HG03565 (cell line): ENCODE measurements at regions not wholly inside any gene's neighbourhood (a gene's known extent, or its start where the extent isn't known, plus 50 kb on each side); places are given as distances from the start of the nearest gene placed in this dataset.

Source experiments
- ATAC-seq: cut with Tn5 transposase; IDR thresholded peaks from one replicate; pipeline ENCODE4 v1.9.1; 2021; ENCODE audit warnings: mild to moderate bottlenecking, moderate library complexity; ENCODE audit not compliant: unreplicated experiment

- no peak for ATAC-seq
These were observed 66.6 kb upstream of the B3GAT1 start for GRCh38 chr11:134478611-134479010.

GRCh38 chr11:134478176-134478575 lies 66.1 kb upstream of the B3GAT1 start:
- ATAC-seq: no peak

GRCh38 chr11:134477486-134477885 lies 65.4 kb upstream of the B3GAT1 start:
- no peak for ATAC-seq

- no peak for ATAC-seq
These were observed 64.5 kb upstream of the B3GAT1 start for GRCh38 chr11:134476435-134477021.

- no peak for ATAC-seq
These were observed 63.9 kb upstream of the B3GAT1 start for GRCh38 chr11:134475951-134476350.

- no peak for ATAC-seq
These were observed 62.9 kb upstream of the B3GAT1 start for GRCh38 chr11:134474942-134475341.

- no peak for ATAC-seq
These were observed 62.2 kb upstream of the B3GAT1 start for GRCh38 chr11:134474070-134474860.

- no peak for ATAC-seq
These were observed 59.8 kb upstream of the B3GAT1 start for GRCh38 chr11:134471716-134472455.

GRCh38 chr11:134471087-134471715 lies 59.2 kb upstream of the B3GAT1 start:
- ATAC-seq: no peak

GRCh38 chr11:134470238-134470637 lies 58.2 kb upstream of the B3GAT1 start:
- ATAC-seq: no peak

GRCh38 chr11:134469627-134470026 lies 57.6 kb upstream of the B3GAT1 start:
- no peak for ATAC-seq

GRCh38 chr11:134468796-134469195 lies 56.8 kb upstream of the B3GAT1 start:
- no peak for ATAC-seq

GRCh38 chr11:134468081-134468668 lies 56.1 kb upstream of the B3GAT1 start:
- ATAC-seq: no peak

GRCh38 chr11:134466610-134467567 lies 54.8 kb upstream of the B3GAT1 start:
- no peak for ATAC-seq

- ATAC-seq: no peak
These were observed 54.1 kb upstream of the B3GAT1 start for GRCh38 chr11:134466156-134466555.

GRCh38 chr11:134464981-134465730 lies 53.1 kb upstream of the B3GAT1 start:
- no peak for ATAC-seq

GRCh38 chr11:134464196-134464595 lies 52.2 kb upstream of the B3GAT1 start:
- no peak for ATAC-seq

GRCh38 chr11:134463716-134464115 lies 51.7 kb upstream of the B3GAT1 start:
- no peak for ATAC-seq
